GM18909 (cell line): ENCODE measurements at regions not wholly inside any gene's neighbourhood (a gene's known extent, or its start where the extent isn't known, plus 50 kb on each side); places are given as distances from the start of the nearest gene placed in this dataset.
"Not testable (repeated sequence)": the region's sequence is repeated elsewhere in the genome, so short reads cannot be mapped to it uniquely, and the experiment has no call there.

Experiments
- ATAC-seq: cut with Tn5 transposase; IDR thresholded peaks from one replicate; pipeline ENCODE4 v1.9.1; 2021; ENCODE audit warnings: mild to moderate bottlenecking; ENCODE audit not compliant: unreplicated experiment, poor library complexity

GRCh38 chr12:131211340-131211938, 257.7 kb downstream of the ADGRD1 start:
- ATAC-seq: no peak

- no peak for ATAC-seq
Observed at GRCh38 chr12:131213896-131214442, 260.3 kb downstream of the ADGRD1 start.

GRCh38 chr12:131214936-131215335, 261.2 kb downstream of the ADGRD1 start:
- not testable (repeated sequence) for ATAC-seq

- ATAC-seq: not testable (repeated sequence)
Observed at GRCh38 chr12:131216587-131216986, 262.9 kb downstream of the ADGRD1 start.

GRCh38 chr12:131217024-131217586, 263.4 kb downstream of the ADGRD1 start:
- ATAC-seq: no peak

GRCh38 chr12:131218026-131218922, 264.6 kb downstream of the ADGRD1 start:
- peak; percentile 34 for ATAC-seq

- no peak for ATAC-seq
Observed at GRCh38 chr12:131218923-131219669, 265.4 kb downstream of the ADGRD1 start.

GRCh38 chr12:131219670-131220330, 266.1 kb downstream of the ADGRD1 start:
- no peak for ATAC-seq

GRCh38 chr12:131220331-131220685, 266.6 kb downstream of the ADGRD1 start:
- ATAC-seq: no peak

GRCh38 chr12:131221061-131221956, 267.6 kb downstream of the ADGRD1 start:
- ATAC-seq: no peak

GRCh38 chr12:131221957-131222328, 268.2 kb downstream of the ADGRD1 start:
- ATAC-seq: no peak

GRCh38 chr12:131222329-131223139, 268.8 kb downstream of the ADGRD1 start:
- ATAC-seq: peak; percentile 81

GRCh38 chr12:131223171-131223761, 269.6 kb downstream of the ADGRD1 start:
- no peak for ATAC-seq

- ATAC-seq: no peak
Observed at GRCh38 chr12:131223791-131224225, 270.1 kb downstream of the ADGRD1 start.

GRCh38 chr12:131224226-131225065, 270.7 kb downstream of the ADGRD1 start:
- ATAC-seq: not testable (repeated sequence)

GRCh38 chr12:131225066-131225380, 271.3 kb downstream of the ADGRD1 start:
- ATAC-seq: not testable (repeated sequence)
